HEK293 (cell line): ENCODE measurements at regions not wholly inside any gene's neighbourhood (a gene's known extent, or its start where the extent isn't known, plus 50 kb on each side); places are given as distances from the start of the nearest gene placed in this dataset.

Experiments
- CTCF ChIA-PET: fragments of 350-600 bp; formaldehyde crosslinking; extraction: SDS; loops from one replicate; lab custom pipeline; 2021; ENCODE audit warnings: antibody characterized with exemption; lab: Yijun Ruan, JAX
- POLR2A ChIA-PET: fragments of 300-600 bp; formaldehyde crosslinking; extraction: SDS; loops from one replicate; lab custom pipeline; 2020; ENCODE audit warnings: antibody characterized with exemption, inconsistent platforms; lab: Yijun Ruan, JAX
- H3K27ac ChIP-seq: fragments of 200-500 bp; sonication (Bioruptor generic); 2 replicates; pipeline ENCODE4 v1.5.1; 2014; ENCODE audit warnings: low read depth, low read length, control low read depth, inconsistent platforms; ENCODE audit errors: extremely low read depth
- H3K36me3 ChIP-seq, 2 experiments: fragments of 200-500 bp in 1 of 2; sonication (Bioruptor generic) in 1 of 2; 1 replicate in 1 of 2; 2 replicates in 1 of 2; pipeline ENCODE4 v1.5.1; 2014 to 2017; ENCODE audit warnings: inconsistent platforms in 2 of 2, low read length in 2 of 2; ENCODE audit not compliant: control insufficient read depth in 2 of 2, insufficient read depth in 1 of 2
- H3K4me1 ChIP-seq: fragments of 200-500 bp; sonication (Bioruptor generic); 2 replicates; pipeline ENCODE4 v1.5.1; 2014; ENCODE audit warnings: mild to moderate bottlenecking, low read length, inconsistent platforms; ENCODE audit not compliant: control insufficient read depth, insufficient read depth
- H3K4me3 ChIP-seq: 2 replicates; pipeline ENCODE4 v1.5.1; 2011; ENCODE audit warnings: low read depth, mild to moderate bottlenecking, control low read depth, low read length, moderate library complexity
- H3K9me3 ChIP-seq: fragments of 200-500 bp; sonication (Bioruptor generic); 2 replicates; pipeline ENCODE4 v1.5.1; 2014; ENCODE audit warnings: low read depth, low read length, inconsistent platforms; ENCODE audit not compliant: control insufficient read depth, insufficient read depth
- GLI2 ChIP-seq: fragments of 450-650 bp; formaldehyde crosslinking; IDR thresholded peaks from 2 replicates; pipeline ENCODE4; 2017; ENCODE audit warnings: missing biosample characterization, missing genetic modification characterization, low read depth, borderline replicate concordance
- GLI4 ChIP-seq: fragments of 450-650 bp; formaldehyde crosslinking; IDR thresholded peaks from 2 replicates; pipeline ENCODE4 v1.5.1; 2016; ENCODE audit warnings: missing biosample characterization, missing genetic modification characterization
- HOXA7 ChIP-seq: sonication (generic); formaldehyde crosslinking; IDR thresholded peaks from 2 replicates; pipeline ENCODE4 v1.8.1; 2022; ENCODE audit warnings: missing genetic modification reagents, borderline replicate concordance
- HOXD13 ChIP-seq: sonication (generic); formaldehyde crosslinking; IDR thresholded peaks from 2 replicates; pipeline ENCODE4 v1.8.0; 2022; ENCODE audit warnings: missing genetic modification reagents, borderline replicate concordance
- IKZF3 ChIP-seq: fragments of 450-650 bp; IDR thresholded peaks from 2 replicates; pipeline ENCODE4 v1.5.0; 2018; ENCODE audit warnings: missing biosample characterization, mild to moderate bottlenecking, missing genetic modification characterization, moderate library complexity
- KLF10 ChIP-seq: fragments of 450-650 bp; IDR thresholded peaks from 2 replicates; pipeline ENCODE4 v1.5.1; 2018; ENCODE audit warnings: missing biosample characterization, mild to moderate bottlenecking, missing genetic modification characterization
- MYNN ChIP-seq: fragments of 450-650 bp; formaldehyde crosslinking; IDR thresholded peaks from 2 replicates; pipeline ENCODE4 v1.5.1; 2016; ENCODE audit warnings: missing biosample characterization, missing genetic modification characterization, borderline replicate concordance
- ZBTB7A ChIP-seq: fragments of 450-650 bp; formaldehyde crosslinking; IDR thresholded peaks from 2 replicates; pipeline ENCODE4 v1.5.1; 2016; ENCODE audit warnings: low read depth, missing biosample characterization, missing genetic modification characterization
- ZFHX2 ChIP-seq: fragments of 450-650 bp; formaldehyde crosslinking; conservative IDR thresholded peaks from 2 replicates; pipeline ENCODE4 v1.5.1; 2016; ENCODE audit warnings: missing biosample characterization, missing genetic modification characterization
- ZNF112 ChIP-seq: fragments of 450-650 bp; formaldehyde crosslinking; IDR thresholded peaks from 2 replicates; pipeline ENCODE4 v1.5.0; 2017; ENCODE audit warnings: missing biosample characterization, missing genetic modification characterization
- ZNF211 ChIP-seq: fragments of 450-650 bp; formaldehyde crosslinking; IDR thresholded peaks from 2 replicates; pipeline ENCODE4 v1.5.1; 2016; ENCODE audit warnings: low read depth, missing biosample characterization, missing genetic modification characterization
- ZNF214 ChIP-seq: fragments of 450-650 bp; formaldehyde crosslinking; IDR thresholded peaks from 2 replicates; pipeline ENCODE4 v1.5.1; 2017; ENCODE audit warnings: missing biosample characterization, mild to moderate bottlenecking, missing genetic modification characterization, borderline replicate concordance
- ZNF311 ChIP-seq: fragments of 450-650 bp; formaldehyde crosslinking; IDR thresholded peaks from 2 replicates; pipeline ENCODE4 v1.5.1; 2017; ENCODE audit warnings: missing biosample characterization, missing genetic modification characterization, borderline replicate concordance
- ZNF350 ChIP-seq: fragments of 450-650 bp; formaldehyde crosslinking; IDR thresholded peaks from 2 replicates; pipeline ENCODE4 v1.5.0; 2017; ENCODE audit warnings: missing biosample characterization, mild to moderate bottlenecking, missing genetic modification characterization
- ZNF354C ChIP-seq: fragments of 450-650 bp; formaldehyde crosslinking; IDR thresholded peaks from 2 replicates; pipeline ENCODE4 v1.5.1; 2016; ENCODE audit warnings: missing biosample characterization, missing genetic modification characterization, low read depth, borderline replicate concordance
- ZNF391 ChIP-seq: fragments of 450-650 bp; formaldehyde crosslinking; IDR thresholded peaks from 2 replicates; pipeline ENCODE4 v1.5.1; 2016; ENCODE audit warnings: low read depth, missing biosample characterization, missing genetic modification characterization, borderline replicate concordance
- ZNF510 ChIP-seq: fragments of 450-650 bp; formaldehyde crosslinking; IDR thresholded peaks from 2 replicates; pipeline ENCODE4 v1.5.1; 2018; ENCODE audit warnings: mild to moderate bottlenecking, missing genetic modification characterization, missing biosample characterization; ENCODE audit not compliant: insufficient replicate concordance
- ZNF561 ChIP-seq: fragments of 450-650 bp; IDR thresholded peaks from 2 replicates; pipeline ENCODE4 v1.5.1; 2018; ENCODE audit warnings: missing biosample characterization, missing genetic modification characterization, borderline replicate concordance
- ZNF677 ChIP-seq: fragments of 450-650 bp; IDR thresholded peaks from 2 replicates; pipeline ENCODE4 v1.5.0; 2018; ENCODE audit warnings: missing biosample characterization, mild to moderate bottlenecking, missing genetic modification characterization, moderate library complexity
- ZSCAN30 ChIP-seq: fragments of 450-650 bp; IDR thresholded peaks from 2 replicates; pipeline ENCODE4 v1.5.1; 2018; ENCODE audit warnings: missing biosample characterization, mild to moderate bottlenecking, missing genetic modification characterization, moderate library complexity
- TF ChIP-seq, protein P1 (sequence below): fragments of 450-650 bp; formaldehyde crosslinking; IDR thresholded peaks from 2 replicates; pipeline ENCODE4 v1.5.1; 2016; ENCODE audit warnings: missing biosample characterization, missing genetic modification characterization
- TF ChIP-seq, protein P2 (sequence below): fragments of 450-650 bp; formaldehyde crosslinking; IDR thresholded peaks from 2 replicates; pipeline ENCODE4 v1.5.1; 2016; ENCODE audit warnings: missing biosample characterization, missing genetic modification characterization
- TF ChIP-seq, protein P3 (sequence below): fragments of 450-650 bp; formaldehyde crosslinking; IDR thresholded peaks from 2 replicates; pipeline ENCODE4 v1.5.1; 2016; ENCODE audit warnings: missing biosample characterization, missing genetic modification characterization
- TF ChIP-seq, protein P4 (sequence below): fragments of 450-650 bp; formaldehyde crosslinking; IDR thresholded peaks from 2 replicates; pipeline ENCODE4 v1.5.1; 2016; ENCODE audit warnings: missing biosample characterization, missing genetic modification characterization, low read depth

DNA sequence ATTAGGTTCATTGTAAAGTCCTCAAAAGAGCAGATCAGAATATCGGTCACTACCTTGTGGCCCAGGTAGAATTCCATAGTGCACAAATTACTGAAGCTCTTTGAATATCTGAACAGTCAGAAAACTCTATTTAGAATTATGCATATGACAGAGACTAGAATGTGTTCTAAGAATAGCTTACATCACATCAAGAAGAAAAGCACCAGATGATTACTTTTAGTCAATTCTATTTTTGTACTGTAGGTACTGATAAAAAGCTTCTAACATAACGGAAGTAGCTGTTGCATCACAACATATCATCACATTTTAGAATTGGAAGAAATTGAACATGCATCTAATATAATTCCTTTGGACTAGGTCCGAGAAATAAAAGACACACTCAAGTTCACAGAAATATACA lies 946.6 kb upstream of the ARRDC3 start:
- CTCF ChIA-PET = interaction anchor here (0.6 kb wide), 2 partner anchors 17 to 28 kb away, joined by 3 read pairs; no protein-coding TSS in a partner anchor
- H3K36me3 ChIP-seq = no peaks in the 10 kb centered on the region
- H3K9me3 ChIP-seq = no peaks in the 10 kb centered on the region
- TF ChIP-seq, protein P1, sequence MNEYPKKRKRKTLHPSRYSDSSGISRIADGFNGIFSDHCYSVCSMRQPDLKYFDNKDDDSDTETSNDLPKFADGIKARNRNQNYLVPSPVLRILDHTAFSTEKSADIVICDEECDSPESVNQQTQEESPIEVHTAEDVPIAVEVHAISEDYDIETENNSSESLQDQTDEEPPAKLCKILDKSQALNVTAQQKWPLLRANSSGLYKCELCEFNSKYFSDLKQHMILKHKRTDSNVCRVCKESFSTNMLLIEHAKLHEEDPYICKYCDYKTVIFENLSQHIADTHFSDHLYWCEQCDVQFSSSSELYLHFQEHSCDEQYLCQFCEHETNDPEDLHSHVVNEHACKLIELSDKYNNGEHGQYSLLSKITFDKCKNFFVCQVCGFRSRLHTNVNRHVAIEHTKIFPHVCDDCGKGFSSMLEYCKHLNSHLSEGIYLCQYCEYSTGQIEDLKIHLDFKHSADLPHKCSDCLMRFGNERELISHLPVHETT (tag by site-specific recombination) = no peak
- H3K4me3 ChIP-seq = no peak overlapping the region
- H3K27ac ChIP-seq = no peak overlapping the region
- no peaks in the 10 kb centered on the region for H3K4me1 ChIP-seq
- POLR2A ChIA-PET = no interaction called here

DNA sequence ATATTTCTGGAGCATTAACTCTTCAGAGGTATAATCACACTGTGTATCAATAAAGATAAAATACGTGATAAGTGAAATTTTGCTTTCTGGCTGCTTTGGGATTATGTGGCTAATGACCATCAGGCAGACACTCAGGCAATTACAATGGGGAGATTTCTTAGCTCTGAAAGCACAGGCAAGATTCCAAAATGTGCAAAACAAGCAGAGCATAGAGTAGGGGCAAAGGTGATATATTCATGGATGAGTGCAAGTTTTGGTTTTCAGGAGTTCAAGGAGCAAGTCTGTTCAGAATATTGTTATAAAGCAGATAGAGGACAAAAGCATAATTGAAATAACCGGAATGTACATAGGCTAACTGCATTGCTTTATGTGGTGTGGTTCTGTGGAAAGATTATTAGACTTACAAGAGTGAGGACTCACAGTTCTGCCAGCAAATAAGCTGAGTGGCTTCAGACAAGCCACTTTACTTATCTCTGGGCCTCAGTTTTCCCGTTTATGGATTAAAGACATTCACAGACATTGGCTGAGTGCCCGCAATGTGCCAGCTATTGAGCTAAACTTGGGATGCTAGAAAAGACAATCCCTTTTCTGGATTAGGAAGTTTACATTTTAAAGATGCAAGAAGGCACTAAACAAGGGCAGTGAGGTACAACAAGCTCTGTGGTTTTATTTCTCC lies 945.6 kb upstream of the ARRDC3 start:
- TF ChIP-seq ZNF510 (no peak), HOXA7 (no peak), ZNF214 (no peak)
- TF ChIP-seq, protein P2, sequence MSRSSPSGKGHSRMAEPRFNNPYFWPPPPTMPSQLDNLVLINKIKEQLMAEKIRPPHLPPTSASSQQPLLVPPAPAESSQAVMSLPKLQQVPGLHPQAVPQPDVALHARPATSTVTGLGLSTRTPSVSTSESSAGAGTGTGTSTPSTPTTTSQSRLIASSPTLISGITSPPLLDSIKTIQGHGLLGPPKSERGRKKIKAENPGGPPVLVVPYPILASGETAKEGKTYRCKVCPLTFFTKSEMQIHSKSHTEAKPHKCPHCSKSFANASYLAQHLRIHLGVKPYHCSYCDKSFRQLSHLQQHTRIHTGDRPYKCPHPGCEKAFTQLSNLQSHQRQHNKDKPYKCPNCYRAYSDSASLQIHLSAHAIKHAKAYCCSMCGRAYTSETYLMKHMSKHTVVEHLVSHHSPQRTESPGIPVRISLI (tag by site-specific recombination) = no peak
- TF ChIP-seq, protein P3, sequence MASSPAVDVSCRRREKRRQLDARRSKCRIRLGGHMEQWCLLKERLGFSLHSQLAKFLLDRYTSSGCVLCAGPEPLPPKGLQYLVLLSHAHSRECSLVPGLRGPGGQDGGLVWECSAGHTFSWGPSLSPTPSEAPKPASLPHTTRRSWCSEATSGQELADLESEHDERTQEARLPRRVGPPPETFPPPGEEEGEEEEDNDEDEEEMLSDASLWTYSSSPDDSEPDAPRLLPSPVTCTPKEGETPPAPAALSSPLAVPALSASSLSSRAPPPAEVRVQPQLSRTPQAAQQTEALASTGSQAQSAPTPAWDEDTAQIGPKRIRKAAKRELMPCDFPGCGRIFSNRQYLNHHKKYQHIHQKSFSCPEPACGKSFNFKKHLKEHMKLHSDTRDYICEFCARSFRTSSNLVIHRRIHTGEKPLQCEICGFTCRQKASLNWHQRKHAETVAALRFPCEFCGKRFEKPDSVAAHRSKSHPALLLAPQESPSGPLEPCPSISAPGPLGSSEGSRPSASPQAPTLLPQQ (tag by site-specific recombination) = no peak
- ChIA-PET POLR2A (no interaction called here), CTCF (interaction anchor here (0.6 kb wide), 1 partner anchor 16 kb away, joined by 3 read pairs; no protein-coding TSS in a partner anchor)
- H3K4me1 ChIP-seq = no peaks in the 10 kb centered on the region
- H3K27ac ChIP-seq = no peak overlapping the region
- H3K36me3 ChIP-seq = no peaks in the 10 kb centered on the region
- no peak overlapping the region for H3K4me3 ChIP-seq
- H3K9me3 ChIP-seq = no peaks in the 10 kb centered on the region

DNA sequence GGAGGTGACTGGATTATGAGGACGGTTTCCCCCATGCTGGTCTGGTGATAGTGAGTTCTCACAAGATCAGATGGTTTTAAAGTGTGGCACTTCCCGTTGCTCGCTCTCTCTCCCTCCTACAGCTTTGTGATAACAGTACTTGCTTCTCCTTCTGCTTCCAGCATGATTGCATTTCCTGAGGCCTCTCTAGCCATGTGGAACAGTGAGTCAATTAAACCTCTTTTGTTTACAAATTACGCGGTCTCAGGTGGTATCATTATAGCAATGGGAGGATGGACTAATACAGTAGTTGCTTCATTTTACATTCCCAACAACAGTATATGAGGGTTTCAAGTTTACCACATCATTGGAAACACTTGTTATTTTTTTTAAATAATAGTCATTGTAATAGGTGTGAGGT lies 937.3 kb upstream of the ARRDC3 start:
- no peaks in the 10 kb centered on the region for H3K36me3 ChIP-seq
- no peaks in the 10 kb centered on the region for H3K4me1 ChIP-seq
- H3K27ac ChIP-seq = no peak overlapping the region
- H3K4me3 ChIP-seq = no peak overlapping the region
- CTCF ChIA-PET = no interaction called here
- POLR2A ChIA-PET = no interaction called here
- no peaks in the 10 kb centered on the region for H3K9me3 ChIP-seq
- no peak for TF ChIP-seq ZNF350
- TF ChIP-seq ZNF677 = no peak
- TF ChIP-seq ZBTB7A = no peak
- TF ChIP-seq ZNF354C (tag by site-specific recombination) = no peak
- TF ChIP-seq ZNF561 = no peak
- no peak for TF ChIP-seq ZNF311
- TF ChIP-seq KLF10 (tag by site-specific recombination) = no peak
- TF ChIP-seq ZNF211 (tag by site-specific recombination) = no peak
- TF ChIP-seq GLI2 (tag by site-specific recombination) = no peak
- TF ChIP-seq HOXD13 = no peak
- no peak for TF ChIP-seq ZSCAN30 (tag by site-specific recombination)
- no peak for TF ChIP-seq MYNN (tag by site-specific recombination)
- TF ChIP-seq ZFHX2 = no peak
- TF ChIP-seq IKZF3 = no peak
- no peak for TF ChIP-seq GLI4 (tag by site-specific recombination)
- TF ChIP-seq, protein P4, sequence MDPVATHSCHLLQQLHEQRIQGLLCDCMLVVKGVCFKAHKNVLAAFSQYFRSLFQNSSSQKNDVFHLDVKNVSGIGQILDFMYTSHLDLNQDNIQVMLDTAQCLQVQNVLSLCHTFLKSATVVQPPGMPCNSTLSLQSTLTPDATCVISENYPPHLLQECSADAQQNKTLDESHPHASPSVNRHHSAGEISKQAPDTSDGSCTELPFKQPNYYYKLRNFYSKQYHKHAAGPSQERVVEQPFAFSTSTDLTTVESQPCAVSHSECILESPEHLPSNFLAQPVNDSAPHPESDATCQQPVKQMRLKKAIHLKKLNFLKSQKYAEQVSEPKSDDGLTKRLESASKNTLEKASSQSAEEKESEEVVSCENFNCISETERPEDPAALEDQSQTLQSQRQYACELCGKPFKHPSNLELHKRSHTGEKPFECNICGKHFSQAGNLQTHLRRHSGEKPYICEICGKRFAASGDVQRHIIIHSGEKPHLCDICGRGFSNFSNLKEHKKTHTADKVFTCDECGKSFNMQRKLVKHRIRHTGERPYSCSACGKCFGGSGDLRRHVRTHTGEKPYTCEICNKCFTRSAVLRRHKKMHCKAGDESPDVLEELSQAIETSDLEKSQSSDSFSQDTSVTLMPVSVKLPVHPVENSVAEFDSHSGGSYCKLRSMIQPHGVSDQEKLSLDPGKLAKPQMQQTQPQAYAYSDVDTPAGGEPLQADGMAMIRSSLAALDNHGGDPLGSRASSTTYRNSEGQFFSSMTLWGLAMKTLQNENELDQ (tag by site-specific recombination) = no peak
- TF ChIP-seq ZNF391 (tag by site-specific recombination) = no peak
- no peak for TF ChIP-seq ZNF112 (tag by site-specific recombination)
